ENCODE measurements at regions not wholly inside any gene's neighbourhood (a gene's known extent, or its start where the extent isn't known, plus 50 kb on each side); places are given as distances from the start of the nearest gene placed in this dataset.

- no peak for TF ChIP-seq CTCF (IDR thresholded peaks at IDR 0.05)
- no peak for TF ChIP-seq EZH2 (IDR thresholded peaks at IDR 0.05)
Observed at GRCh38 chr6:127023001-127023778, 95.3 kb upstream of the RSPO3 start.

Data from neural progenitor cell (in vitro differentiated cells).